PC-9 (cell line): ENCODE measurements at regions not wholly inside any gene's neighbourhood (a gene's known extent, or its start where the extent isn't known, plus 50 kb on each side); places are given as distances from the start of the nearest gene placed in this dataset.

ENCODE experiments used
- CTCF ChIP-seq: fragments of 200-600 bp; sonication (generic); conservative IDR thresholded peaks from 2 replicates; pipeline ENCODE4 v1.6.1; 2017; ENCODE audit warnings: mixed run types, antibody characterized with exemption, mild to moderate bottlenecking, moderate library complexity
- EZH2 ChIP-seq: fragments of 200-600 bp; sonication (generic); IDR thresholded peaks from 2 replicates; pipeline ENCODE4 v1.8.0; 2017; ENCODE audit warnings: antibody characterized with exemption, low read depth

- TF ChIP-seq EZH2, result no peak
- no peak for TF ChIP-seq CTCF
Measured at GRCh38 chr5:57956636-57957035, 474.0 kb upstream of the ACTBL2 start.
